ENCODE measurements at regions not wholly inside any gene's neighbourhood (a gene's known extent, or its start where the extent isn't known, plus 50 kb on each side); places are given as distances from the start of the nearest gene placed in this dataset.

DNA sequence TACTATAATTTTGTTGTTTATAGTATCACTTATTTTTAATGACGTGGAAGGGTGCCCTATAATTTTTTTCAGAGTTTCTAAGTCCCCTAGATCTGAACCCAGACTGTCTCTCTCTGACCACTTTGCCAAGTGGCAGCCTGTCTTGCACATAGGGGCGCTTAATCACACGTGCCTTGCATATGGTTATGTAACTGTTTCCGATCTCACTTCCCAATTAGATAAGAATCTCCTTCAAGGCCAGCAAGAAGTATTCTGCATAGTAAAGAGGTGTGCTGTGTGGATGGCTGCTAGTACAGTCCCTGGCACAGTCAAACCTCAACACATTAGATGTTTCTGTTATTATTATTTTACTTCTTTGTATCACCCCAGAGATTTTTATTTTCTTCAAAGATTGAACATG is 197.8 kb upstream of the SIX2 start:
- Mint-ChIP-seq H3K4me1 (ENCODE audit: low read depth) (no peaks in the 10 kb centered on the region), H3K27me3 (peaks cover 5% of the 10 kb centered on the region), H3K36me3 (no peaks in the 10 kb centered on the region), H3K27ac (no peak overlapping the region), H3K4me3 (no peak overlapping the region), H3K9me3 (peaks cover 6% of the 10 kb centered on the region)
- no peak for DNase-seq
- POLR2A ChIA-PET = no interaction called here
- CTCF ChIA-PET = no interaction called here
- intact Hi-C loops (cut with micrococcal nuclease) = no loop called here

DNA sequence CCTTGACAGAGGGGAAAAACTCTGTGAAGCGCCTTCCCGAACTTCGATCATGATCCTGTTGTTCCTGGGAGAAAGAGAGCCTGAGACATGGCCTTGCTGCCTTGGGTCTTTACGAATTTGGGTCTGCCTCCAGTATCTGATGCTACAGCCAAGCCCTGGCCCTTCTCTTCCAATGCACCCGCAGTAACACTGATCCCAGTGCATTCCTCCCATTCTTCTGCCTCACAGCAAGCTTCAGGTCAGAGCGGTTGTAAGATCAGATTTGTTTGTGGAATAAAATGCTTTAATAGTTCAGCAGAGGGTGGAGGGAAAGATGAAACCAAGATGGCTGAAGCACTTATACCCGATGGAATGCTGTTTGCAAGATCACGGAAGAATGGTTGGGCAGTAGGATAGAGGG is 196.7 kb upstream of the SIX2 start:
- no peaks in the 10 kb centered on the region for H3K4me1 Mint-ChIP-seq (ENCODE audit: low read depth)
- DNase-seq = no peak
- H3K9me3 Mint-ChIP-seq = peaks cover 11% of the 10 kb centered on the region
- H3K4me3 Mint-ChIP-seq = no peak overlapping the region
- no peak overlapping the region for H3K27ac Mint-ChIP-seq
- POLR2A ChIA-PET = no interaction called here
- CTCF ChIA-PET = no interaction called here
- H3K36me3 Mint-ChIP-seq = no peaks in the 10 kb centered on the region
- peaks cover 6% of the 10 kb centered on the region for H3K27me3 Mint-ChIP-seq
- intact Hi-C loops (cut with micrococcal nuclease) = no loop called here

DNA sequence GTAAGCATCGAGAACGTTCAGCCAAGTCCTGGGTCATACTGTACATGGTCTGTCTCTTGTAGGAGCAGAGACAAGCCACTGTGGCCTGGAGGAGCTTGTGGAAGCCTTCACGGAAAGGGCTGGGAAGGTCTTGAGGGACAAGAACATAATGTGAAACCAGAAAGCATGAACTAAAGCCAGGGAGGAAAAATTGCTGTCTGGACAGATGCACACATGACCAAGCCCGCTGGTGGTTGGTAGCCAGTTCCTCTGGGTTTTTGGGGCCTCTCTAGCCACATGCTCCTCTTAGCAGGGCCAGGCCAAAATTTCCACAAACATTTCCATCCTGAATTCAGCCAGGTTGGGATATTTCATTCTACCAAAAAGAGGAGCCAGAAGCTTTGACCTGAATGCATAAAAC is 196.2 kb upstream of the SIX2 start:
- H3K27me3 Mint-ChIP-seq = peaks cover 5% of the 10 kb centered on the region
- intact Hi-C loops (cut with micrococcal nuclease) = no loop called here
- ChIA-PET CTCF (no interaction called here), POLR2A (no interaction called here)
- H3K9me3 Mint-ChIP-seq = peaks cover 11% of the 10 kb centered on the region
- H3K36me3 Mint-ChIP-seq = no peaks in the 10 kb centered on the region
- no peak for DNase-seq
- no peaks in the 10 kb centered on the region for H3K4me1 Mint-ChIP-seq (ENCODE audit: low read depth)
- H3K27ac Mint-ChIP-seq = no peak overlapping the region
- H3K4me3 Mint-ChIP-seq = no peak overlapping the region

- Mint-ChIP-seq H3K9me3 (peaks cover 11% of the 10 kb centered on the region), H3K27me3 (peaks cover 5% of the 10 kb centered on the region), H3K36me3 (no peaks in the 10 kb centered on the region), H3K4me3 (no peak overlapping the region), H3K27ac (no peak overlapping the region), H3K4me1 (ENCODE audit: low read depth) (no peaks in the 10 kb centered on the region)
- ChIA-PET POLR2A (no interaction called here), CTCF (no interaction called here)
- DNase-seq = no peak
- intact Hi-C loops (cut with micrococcal nuclease) = no loop called here
Observed at GRCh38 chr2:45203400-45203799, 194.1 kb upstream of the SIX2 start.

GRCh38 chr2:45199973-45200372 is 190.7 kb upstream of the SIX2 start:
- no peak for DNase-seq
- CTCF ChIA-PET = no interaction called here
- peaks cover 11% of the 10 kb centered on the region for H3K9me3 Mint-ChIP-seq
- H3K27me3 Mint-ChIP-seq = peaks cover 5% of the 10 kb centered on the region
- no peak overlapping the region for H3K4me3 Mint-ChIP-seq
- H3K36me3 Mint-ChIP-seq = no peaks in the 10 kb centered on the region
- intact Hi-C loops (cut with micrococcal nuclease) = no loop called here
- POLR2A ChIA-PET = no interaction called here
- H3K4me1 Mint-ChIP-seq (ENCODE audit: low read depth) = no peaks in the 10 kb centered on the region
- no peak overlapping the region for H3K27ac Mint-ChIP-seq

- Mint-ChIP-seq H3K36me3 (no peaks in the 10 kb centered on the region), H3K27ac (no peak overlapping the region), H3K9me3 (no peaks in the 10 kb centered on the region), H3K4me3 (no peak overlapping the region), H3K27me3 (peaks cover 1% of the 10 kb centered on the region), H3K4me1 (ENCODE audit: low read depth) (no peaks in the 10 kb centered on the region)
- CTCF ChIA-PET = no interaction called here
- DNase-seq = no peak
- POLR2A ChIA-PET = no interaction called here
- intact Hi-C loops (cut with micrococcal nuclease) = no loop called here
Observed at GRCh38 chr2:45195916-45196315, 186.7 kb upstream of the SIX2 start.

DNA sequence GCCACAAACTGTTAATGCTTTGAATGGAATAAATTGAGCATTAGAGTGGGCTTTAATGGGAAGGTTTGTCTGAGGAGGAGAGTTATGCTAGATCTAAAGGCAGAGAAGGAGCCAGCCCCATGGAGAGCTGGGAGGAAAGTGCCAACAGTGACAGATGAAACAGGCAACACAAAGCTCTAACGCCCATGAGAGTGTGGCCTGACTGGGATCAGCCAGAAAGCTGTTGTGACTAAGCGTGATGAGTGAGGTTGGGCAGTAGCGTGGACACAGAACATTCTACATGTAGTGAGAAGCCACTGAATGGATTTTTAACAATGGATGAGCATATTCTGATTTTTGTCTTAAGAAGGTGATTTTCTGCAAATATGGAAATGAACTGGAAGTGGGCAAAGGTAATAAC is 185.3 kb upstream of the SIX2 start:
- intact Hi-C loops (cut with micrococcal nuclease) = no loop called here
- Mint-ChIP-seq H3K36me3 (no peaks in the 10 kb centered on the region), H3K4me3 (no peak overlapping the region), H3K9me3 (no peaks in the 10 kb centered on the region), H3K27ac (no peak overlapping the region), H3K4me1 (ENCODE audit: low read depth) (no peaks in the 10 kb centered on the region), H3K27me3 (peaks cover 4% of the 10 kb centered on the region)
- ChIA-PET POLR2A (no interaction called here), CTCF (no interaction called here)
- DNase-seq = no peak

DNA sequence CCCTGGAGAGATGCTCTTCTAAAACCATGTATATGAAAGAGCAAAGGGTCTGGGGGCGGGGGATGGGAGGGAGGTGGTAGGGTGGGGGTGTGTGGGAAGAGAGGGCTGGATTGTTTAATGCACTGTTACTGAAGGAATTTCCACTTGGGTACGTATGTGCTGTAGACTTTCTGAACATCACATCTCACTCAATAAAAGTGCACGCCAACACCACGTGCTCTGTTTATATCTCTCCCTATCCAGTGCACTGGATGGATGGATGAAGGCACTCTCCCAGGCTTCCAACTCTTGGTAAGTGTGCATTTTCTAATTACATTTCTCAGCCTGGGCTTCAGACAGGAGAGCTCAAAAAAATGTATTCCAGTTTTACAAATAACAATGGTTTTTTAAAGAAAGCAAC is 184.3 kb upstream of the SIX2 start:
- CTCF ChIA-PET = no interaction called here

DNA sequence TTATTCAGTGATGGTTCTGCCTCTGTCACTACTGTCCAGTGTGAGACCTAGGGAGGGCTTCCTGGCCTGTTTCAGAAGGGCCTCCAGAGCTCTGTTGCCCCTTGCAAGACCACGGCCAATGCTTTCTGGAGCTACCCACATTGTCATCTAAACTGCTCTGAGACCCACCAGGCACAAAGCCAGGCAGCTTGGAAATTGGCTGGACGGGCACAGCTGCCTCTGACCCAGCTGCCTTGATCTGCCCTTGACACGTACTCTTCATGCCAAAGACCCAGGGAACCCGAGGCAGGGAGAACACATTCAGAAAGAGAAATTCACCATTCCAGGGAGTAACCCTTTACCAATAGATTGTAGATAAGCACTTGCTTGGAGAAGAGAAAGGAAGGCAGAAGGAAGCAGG is 183.7 kb upstream of the SIX2 start:
- Mint-ChIP-seq H3K4me1 (ENCODE audit: low read depth) (no peaks in the 10 kb centered on the region), H3K9me3 (no peaks in the 10 kb centered on the region), H3K4me3 (no peak overlapping the region), H3K27me3 (peaks cover 6% of the 10 kb centered on the region), H3K36me3 (no peaks in the 10 kb centered on the region), H3K27ac (no peak overlapping the region)
- CTCF ChIA-PET = no interaction called here
- POLR2A ChIA-PET = no interaction called here
- intact Hi-C loops (cut with micrococcal nuclease) = no loop called here
- DNase-seq = no peak

More for the DNA sequence above, 184.3 kb upstream of the SIX2 start:
- H3K36me3 Mint-ChIP-seq = no peaks in the 10 kb centered on the region
- no peaks in the 10 kb centered on the region for H3K9me3 Mint-ChIP-seq
- H3K4me1 Mint-ChIP-seq (ENCODE audit: low read depth) = no peaks in the 10 kb centered on the region
- no peak overlapping the region for H3K27ac Mint-ChIP-seq
- POLR2A ChIA-PET = no interaction called here
- intact Hi-C loops (cut with micrococcal nuclease) = no loop called here
- H3K4me3 Mint-ChIP-seq = no peak overlapping the region
- no peak for DNase-seq
- peaks cover 4% of the 10 kb centered on the region for H3K27me3 Mint-ChIP-seq

- Mint-ChIP-seq H3K27ac (no peak overlapping the region), H3K27me3 (peaks cover 7% of the 10 kb centered on the region), H3K4me3 (no peak overlapping the region), H3K4me1 (ENCODE audit: low read depth) (no peaks in the 10 kb centered on the region), H3K9me3 (no peaks in the 10 kb centered on the region), H3K36me3 (no peaks in the 10 kb centered on the region)
- intact Hi-C loops (cut with micrococcal nuclease) = no loop called here
- ChIA-PET CTCF (no interaction called here), POLR2A (no interaction called here)
- no peak for DNase-seq
Observed at GRCh38 chr2:45192481-45192880, 183.2 kb upstream of the SIX2 start.

DNA sequence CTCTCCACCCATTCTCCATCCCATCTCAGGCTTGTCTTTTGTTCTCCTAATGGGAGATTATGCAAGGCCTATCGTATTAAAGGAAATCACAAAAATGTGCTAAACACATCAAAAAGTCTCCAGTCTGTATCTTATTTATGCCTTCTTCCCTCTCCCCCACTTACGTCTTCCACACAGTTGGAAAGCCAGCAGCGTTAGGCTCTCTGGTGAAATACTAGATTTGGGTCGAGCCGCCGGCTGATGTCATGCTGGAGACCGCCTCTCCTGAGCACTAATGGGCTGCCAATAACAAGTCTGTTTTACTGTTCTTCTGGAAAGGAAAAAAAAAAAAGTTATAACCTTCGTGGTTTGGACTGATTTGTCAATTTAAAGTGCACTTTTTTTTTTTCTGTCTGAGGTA is 182.7 kb upstream of the SIX2 start:
- Mint-ChIP-seq H3K4me1 (ENCODE audit: low read depth) (no peaks in the 10 kb centered on the region), H3K36me3 (no peaks in the 10 kb centered on the region), H3K27me3 (peaks cover 7% of the 10 kb centered on the region), H3K4me3 (no peak overlapping the region), H3K27ac (no peak overlapping the region), H3K9me3 (no peaks in the 10 kb centered on the region)
- ChIA-PET CTCF (no interaction called here), POLR2A (no interaction called here)
- DNase-seq = no peak
- intact Hi-C loops (cut with micrococcal nuclease) = no loop called here

- no peaks in the 10 kb centered on the region for H3K9me3 Mint-ChIP-seq
- intact Hi-C loops (cut with micrococcal nuclease) = no loop called here
- peaks cover 7% of the 10 kb centered on the region for H3K27me3 Mint-ChIP-seq
- no peak overlapping the region for H3K4me3 Mint-ChIP-seq
- no peak overlapping the region for H3K27ac Mint-ChIP-seq
- H3K4me1 Mint-ChIP-seq (ENCODE audit: low read depth) = no peaks in the 10 kb centered on the region
- ChIA-PET POLR2A (interaction anchor here (0.6 kb wide), 1 partner anchor 150 kb away, joined by 3 read pairs; no protein-coding TSS in a partner anchor), CTCF (no interaction called here)
- DNase-seq = no peak
- no peaks in the 10 kb centered on the region for H3K36me3 Mint-ChIP-seq
Observed at GRCh38 chr2:45191146-45191863, 182.1 kb upstream of the SIX2 start.

GRCh38 chr2:45190481-45190942 is 181.3 kb upstream of the SIX2 start:
- Mint-ChIP-seq H3K9me3 (no peaks in the 10 kb centered on the region), H3K27me3 (peaks cover 7% of the 10 kb centered on the region), H3K4me3 (no peak overlapping the region), H3K27ac (no peak overlapping the region), H3K36me3 (no peaks in the 10 kb centered on the region), H3K4me1 (ENCODE audit: low read depth) (no peaks in the 10 kb centered on the region)
- DNase-seq = no peak
- ChIA-PET CTCF (no interaction called here), POLR2A (interaction anchor here (0.6 kb wide), 1 partner anchor 150 kb away, joined by 3 read pairs; no protein-coding TSS in a partner anchor)
- intact Hi-C loops (cut with micrococcal nuclease) = no loop called here

Measured in activated CD4-positive, alpha-beta memory T cell treated with anti-CD3 and anti-CD28 coated beads for 36 hours (primary cell).